ENCODE measurements at regions not wholly inside any gene's neighbourhood (a gene's known extent, or its start where the extent isn't known, plus 50 kb on each side); places are given as distances from the start of the nearest gene placed in this dataset.
"Not testable (repeated sequence)": the region's sequence is repeated elsewhere in the genome, so short reads cannot be mapped to it uniquely, and the experiment has no call there.

DNA sequence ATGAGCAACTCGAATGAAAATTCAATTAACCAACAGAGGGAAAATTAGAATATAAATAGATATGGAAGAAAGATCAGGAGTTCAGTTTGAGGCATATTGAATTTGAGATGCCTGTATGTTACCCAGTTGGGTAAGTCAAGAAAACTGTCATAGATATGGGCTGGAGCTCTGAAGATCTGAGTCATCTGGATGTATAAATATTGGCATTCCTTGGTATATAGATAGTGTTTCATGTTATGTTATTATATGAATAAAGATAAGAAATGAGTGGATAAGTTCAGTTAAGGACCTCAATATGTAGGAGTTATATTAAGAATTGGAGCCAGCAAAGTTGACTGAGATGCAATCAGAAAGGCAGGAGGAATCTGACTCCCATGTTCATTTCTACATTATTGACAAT lies 543.6 kb upstream of the SMIM31 start:
- DNase-seq (ENCODE audit: low spot score), result no peak

DNA sequence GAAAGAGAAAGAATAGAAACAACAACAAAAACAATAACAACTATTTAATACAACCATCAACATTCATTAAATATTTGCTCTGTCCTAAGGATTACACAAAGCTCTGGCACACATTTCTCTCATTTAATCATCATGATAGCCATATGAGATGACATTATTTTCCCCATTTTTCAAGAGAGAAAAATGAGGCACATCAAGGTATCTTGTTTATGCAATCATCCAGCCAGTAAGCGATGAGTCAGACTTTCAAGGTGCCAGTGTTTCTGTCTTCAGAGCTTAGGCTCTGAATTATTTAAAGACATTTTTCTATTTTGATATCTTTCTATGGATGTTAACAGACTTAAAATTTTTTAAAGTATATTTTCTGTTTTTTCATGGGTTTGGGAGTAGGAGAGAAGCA lies 541.8 kb upstream of the SMIM31 start:
- DNase-seq (ENCODE audit: low spot score), result no peak

DNA sequence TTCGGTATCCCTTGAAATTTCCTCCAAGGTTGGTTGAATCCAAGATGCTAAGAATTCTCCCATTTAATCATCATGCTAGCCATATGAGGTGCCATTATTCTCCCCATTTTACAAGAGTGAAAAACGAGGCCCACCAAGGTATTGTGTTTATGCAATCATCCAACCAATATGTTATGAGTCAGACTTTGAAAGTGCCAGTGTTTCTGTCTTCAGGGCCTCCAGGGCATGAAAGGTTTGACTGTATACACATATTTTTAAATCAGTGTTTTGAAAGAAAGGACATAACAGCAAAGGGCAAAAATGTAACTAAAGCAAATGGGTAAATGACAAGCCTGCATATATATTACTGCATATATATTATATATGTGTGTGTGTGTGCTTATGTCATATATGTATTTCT lies 541.2 kb upstream of the SMIM31 start:
- no peak for DNase-seq (ENCODE audit: low spot score)

DNA sequence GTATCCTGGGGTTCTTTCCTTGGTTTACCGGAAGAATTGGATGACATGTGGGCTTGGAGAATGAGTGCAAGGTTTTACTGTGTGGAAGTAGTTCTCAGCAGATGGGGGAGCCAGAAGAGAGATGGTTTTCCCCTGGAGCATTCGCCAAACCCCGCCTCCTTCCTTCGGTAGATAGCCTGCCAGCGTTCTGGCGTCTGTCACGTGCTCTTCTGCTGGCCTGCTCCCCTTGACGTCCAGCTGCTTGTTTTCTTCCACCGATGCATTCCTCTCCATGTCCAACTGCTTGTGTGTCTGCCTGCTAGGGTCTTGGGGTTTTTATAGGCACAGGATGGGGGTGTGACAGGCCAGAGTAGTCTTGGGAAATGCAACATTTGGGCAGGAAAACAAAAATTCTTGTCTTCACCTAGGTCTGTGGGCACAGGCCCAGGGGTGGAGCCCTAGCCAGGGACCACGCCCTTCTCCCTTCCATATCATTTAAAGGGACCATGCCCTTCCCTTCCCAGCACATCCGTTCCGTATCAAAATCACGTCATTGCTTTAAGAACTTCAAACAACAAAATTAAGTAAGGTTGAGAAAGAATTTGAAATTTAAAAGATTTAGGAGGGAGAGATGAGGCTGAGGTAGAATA lies 538.7 kb upstream of the SMIM31 start:
- no peak for DNase-seq (ENCODE audit: low spot score)

DNA sequence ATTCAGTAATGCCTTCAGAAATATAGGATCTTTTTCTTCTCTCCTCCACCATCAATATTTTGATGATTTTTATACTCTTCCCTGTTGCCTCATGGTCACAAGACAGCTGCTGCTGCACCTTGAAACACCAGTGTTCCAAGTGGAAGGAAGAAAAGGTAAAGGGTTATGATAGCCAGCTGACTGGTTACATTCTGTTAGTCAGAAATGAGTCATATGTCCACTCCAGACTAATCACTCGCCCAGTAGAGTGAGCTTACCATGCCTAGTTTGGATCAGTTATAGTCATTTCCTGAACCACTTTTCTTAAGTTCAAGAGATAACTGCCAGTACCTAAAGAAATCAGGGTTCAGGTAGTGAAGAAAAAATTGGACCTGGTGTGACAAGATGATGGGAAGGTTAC lies 532.3 kb upstream of the SMIM31 start:
- no peak for DNase-seq (ENCODE audit: low spot score)

DNA sequence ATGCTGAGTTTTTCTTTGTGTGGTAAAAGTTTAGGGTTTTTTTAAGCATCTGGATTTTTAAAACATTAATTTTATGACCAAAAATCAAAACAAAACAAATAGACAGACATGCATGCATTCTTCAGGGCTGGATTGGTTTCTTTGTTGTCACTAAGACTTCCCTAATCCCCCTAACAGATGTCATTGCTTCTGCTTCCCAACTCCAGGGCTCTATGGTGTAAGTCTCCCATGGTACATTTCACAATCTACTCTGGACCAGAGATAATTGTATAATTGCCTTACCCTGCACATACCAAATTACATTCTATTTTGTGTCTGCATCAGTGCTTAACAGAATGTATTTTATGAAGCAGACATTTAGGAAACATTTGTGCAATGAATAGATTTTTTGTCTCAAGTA lies 529.1 kb upstream of the SMIM31 start:
- no peak for DNase-seq (ENCODE audit: low spot score)

DNA sequence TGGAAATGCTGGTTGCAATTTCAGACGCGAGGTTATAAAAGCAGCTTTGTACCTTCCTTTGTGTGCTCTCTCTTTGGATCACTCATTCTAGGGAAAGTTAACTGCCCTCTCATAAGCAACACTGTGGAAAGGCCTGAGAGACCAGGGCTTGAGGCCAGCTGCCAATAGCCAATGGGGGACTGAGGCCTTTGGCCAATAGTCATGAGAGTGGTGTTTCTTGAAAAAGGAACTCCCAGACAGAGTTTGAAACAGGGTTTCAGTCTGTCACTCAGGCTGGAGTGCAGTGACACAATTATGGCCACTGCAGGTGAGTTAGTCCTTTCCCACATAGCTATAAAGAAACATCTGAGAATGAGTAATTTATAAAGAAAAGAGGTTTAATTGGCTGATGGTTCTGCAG lies 524.7 kb upstream of the SMIM31 start:
- DNase-seq (ENCODE audit: low spot score), result no peak

DNA sequence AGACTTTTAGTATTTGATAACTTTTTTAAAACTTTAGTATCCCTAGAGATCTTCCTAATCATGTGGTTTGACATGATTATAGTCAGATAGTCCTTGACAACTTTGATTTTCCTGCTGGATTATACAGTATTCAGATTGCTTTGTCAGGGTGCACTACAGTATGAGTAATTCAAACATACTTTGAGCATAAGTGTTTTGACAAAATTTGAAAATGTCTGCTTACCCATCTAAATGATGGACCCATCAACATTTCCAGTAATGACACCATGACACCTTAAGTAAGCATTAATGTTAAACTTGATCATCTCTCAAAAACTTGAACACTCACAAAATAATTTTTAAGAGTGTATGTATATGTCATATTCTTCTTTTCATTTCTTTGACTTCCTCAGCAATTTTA lies 514.5 kb upstream of the SMIM31 start:
- no peak for DNase-seq (ENCODE audit: low spot score)

DNA sequence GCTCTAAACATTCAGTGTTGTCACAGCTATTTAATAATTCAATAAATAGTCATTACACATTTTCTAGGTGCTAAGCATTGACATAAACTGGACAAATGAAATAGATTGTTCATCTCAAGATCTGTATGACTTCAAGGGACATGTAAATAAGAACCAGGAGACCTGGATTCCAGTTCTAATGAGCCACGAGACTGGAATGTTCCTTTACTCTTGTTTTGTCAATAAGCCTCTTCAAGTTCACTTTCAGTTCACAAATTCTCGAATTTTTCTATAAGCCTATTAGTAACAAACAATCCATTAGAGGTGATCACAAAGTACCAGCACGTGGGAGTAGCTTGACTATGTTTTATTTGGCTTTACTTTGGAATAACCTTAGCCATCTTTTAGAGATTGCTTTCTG lies 514.0 kb upstream of the SMIM31 start:
- no peak for DNase-seq (ENCODE audit: low spot score)

DNA sequence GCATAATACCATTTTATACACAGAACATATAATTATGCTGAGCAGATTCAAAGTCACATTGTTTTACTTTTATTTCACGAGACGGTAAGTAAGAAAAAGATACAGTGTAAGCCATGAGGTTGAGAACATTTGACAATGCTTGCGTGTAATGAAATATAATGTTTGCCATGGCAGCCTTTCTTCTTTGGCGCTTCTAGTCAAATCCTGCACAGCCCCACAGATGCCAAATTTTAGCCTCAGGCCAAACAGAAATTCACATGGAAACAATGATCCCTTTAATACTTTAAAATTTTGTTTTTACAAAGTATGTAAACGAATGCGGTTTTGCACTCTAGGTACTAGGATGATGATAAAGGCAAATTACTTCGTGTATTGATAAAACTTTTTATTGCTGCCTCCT lies 502.7 kb upstream of the SMIM31 start:
- DNase-seq (ENCODE audit: low spot score), result peak; percentile 48

DNA sequence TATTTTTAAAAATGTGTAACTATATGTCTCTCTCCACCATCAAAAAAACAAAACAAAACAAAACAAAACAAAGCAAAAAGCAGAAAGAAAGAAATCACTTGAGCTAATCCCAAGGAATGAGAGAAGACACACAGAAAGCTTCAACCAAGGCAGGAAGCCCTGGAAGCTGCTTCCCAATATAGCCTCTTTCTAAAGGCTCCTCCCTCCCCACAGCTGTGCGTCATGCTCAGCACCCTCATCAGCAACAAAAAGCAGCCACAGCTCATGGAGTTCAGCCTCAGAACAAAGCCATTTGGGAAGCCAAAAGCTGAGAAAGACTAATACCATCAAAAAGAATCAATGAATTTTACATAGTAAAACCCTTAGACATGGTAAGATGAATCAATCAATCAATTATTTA lies 501.6 kb upstream of the SMIM31 start:
- no peak for DNase-seq (ENCODE audit: low spot score)

DNA sequence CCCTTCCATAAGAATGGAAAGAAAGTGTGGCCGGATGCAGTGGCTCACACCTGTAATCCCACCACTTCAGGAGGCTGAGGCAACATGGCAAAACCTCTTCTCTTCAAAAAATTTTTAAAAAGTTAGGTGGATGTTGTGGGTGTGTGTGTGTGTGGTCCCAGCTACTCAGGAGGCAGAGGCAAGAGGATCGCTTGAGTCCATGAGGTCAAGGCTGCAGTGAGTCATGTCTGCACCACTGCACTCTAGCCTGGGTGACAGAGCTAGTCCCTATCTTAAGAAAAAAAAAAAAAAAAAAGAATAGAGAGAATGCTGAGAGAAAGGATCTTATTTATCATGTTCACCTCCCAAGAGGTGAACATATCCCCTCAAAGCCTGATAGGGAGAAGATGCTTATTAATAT lies 492.1 kb upstream of the SMIM31 start:
- DNase-seq (ENCODE audit: low spot score), result no peak

DNA sequence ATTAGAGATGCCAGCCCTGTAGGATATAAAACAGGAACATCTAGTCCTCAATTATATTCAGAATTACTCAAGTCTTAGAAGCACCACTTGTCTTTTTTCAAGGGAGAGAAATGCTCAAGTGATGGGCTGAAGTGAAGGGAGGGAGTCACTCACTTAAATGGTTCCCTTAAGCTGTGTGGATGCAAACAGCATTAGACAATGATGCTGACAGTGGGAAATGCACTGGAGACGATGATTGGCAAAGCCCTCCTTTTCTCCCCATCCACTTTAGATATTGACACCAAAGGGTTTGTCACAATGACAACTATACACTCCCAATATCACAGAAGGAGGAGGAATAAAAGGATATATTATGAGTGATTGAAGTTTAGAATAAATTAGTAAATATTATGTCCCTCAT lies 491.4 kb upstream of the SMIM31 start:
- not testable (repeated sequence) for DNase-seq (ENCODE audit: low spot score)

DNA sequence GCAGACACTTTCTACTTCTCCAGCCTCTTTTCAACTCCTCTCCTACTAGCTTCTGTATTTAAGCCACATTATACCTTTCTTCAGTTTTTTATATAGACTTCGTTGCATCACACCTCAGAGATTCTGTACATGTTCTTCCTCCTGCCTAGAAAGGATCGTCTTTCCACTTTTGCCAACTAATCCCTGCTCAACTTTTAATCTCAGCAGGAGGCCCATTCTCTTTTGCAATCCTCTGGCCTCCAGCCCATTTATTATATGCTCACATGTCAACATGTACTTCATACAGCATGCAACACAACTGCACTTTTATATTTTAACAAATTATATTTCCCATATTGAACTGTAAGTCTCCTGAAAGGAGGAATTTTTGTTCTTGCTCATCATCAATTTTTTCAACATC lies 476.5 kb upstream of the SMIM31 start:
- DNase-seq (ENCODE audit: low spot score), result not testable (repeated sequence)

DNA sequence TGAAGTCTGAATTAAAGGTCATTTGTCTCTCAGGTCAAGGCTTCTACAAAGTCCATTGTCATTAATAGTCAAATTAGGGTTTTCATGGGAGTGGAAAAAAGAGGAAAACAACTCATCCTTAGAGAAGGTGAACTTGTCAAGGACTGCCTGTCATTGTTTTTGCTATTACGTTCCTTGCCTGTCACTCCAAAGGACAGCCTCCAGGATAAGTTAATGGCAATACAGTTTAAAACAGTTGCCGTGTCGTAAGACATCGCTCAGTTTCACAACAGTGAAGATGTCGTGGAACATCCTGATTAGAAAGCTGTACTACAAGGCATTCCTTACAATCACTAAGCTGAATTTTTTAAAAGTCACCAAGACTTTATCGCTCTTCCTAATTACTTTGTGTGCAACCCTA lies 466.8 kb upstream of the SMIM31 start:
- no peak for DNase-seq (ENCODE audit: low spot score)

DNA sequence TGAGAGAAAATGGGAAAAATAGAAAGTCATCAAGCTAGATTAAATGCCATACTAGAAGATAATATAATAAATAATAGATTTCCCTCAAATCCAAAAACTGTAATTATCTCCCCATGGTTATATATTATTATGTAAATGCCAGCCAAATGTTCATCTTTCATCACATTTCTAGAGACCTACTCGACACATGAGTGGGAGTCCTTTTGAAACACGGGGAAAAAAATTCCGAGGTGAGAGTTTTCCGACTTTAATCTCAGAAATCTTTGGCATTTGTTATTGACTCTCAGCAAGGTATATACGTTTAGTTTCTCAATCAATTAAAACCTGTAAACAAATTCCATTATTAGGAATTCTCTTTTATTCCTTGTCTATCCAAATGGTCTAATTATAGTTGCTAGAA lies 465.4 kb upstream of the SMIM31 start:
- no peak for DNase-seq (ENCODE audit: low spot score)

DNA sequence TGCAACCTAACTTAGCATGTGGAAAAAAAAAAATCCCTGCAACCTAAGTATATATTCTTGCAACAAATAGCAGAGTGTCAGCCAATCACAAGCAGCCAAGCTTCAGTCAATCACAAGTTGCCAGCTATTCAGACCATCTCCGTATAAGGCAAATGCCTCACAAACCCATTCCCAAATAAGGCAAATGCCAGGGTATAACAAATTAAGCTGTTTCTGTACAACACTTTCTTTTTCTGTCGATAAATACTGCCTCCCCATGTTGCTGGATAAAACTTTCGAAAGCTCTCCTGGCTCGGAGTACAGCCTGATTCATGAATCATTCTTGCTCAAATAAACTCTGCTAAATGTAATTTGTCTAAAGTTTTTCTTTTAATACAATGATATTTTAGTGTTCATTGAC lies 460.7 kb upstream of the SMIM31 start:
- DNase-seq (ENCODE audit: low spot score), result no peak

DNA sequence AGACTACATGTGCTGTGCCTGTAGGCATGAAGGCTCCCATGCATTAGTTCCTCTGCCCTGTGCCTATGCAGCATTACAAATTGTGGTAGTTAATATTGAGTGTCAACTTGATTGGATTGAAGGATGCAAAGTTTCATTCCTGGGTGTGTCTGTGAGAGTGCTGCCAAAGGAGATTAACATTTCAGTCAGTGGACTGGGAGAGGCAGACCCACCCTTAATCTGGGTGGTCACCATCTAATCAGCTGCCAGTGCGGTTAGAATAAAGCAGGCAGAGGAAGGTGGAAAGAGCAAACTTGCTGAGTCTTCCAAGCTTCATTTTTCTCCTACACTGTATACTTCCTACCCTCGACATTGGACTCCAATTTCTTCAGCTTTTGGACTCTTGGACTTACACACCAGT lies 460.2 kb upstream of the SMIM31 start:
- DNase-seq (ENCODE audit: low spot score), result no peak

DNA sequence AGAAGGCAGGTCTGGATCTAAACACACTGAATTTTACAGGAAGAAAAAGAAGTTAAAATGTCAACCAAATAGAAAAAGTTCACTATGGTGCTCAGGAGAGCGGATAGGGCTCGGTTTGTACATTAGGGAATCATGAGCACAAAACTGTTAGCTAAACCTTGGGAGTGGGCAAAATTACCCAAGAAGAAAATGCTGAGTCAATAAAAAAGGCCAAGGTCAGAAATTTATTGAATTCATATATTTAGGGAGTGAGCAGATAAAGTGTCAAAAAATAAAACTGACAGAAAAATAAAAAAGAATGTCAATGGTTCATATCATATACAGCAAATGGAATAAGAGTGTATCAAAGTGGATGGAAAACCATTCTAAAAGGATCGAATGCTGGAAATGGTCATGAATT lies 452.5 kb upstream of the SMIM31 start:
- no peak for DNase-seq (ENCODE audit: low spot score)

DNA sequence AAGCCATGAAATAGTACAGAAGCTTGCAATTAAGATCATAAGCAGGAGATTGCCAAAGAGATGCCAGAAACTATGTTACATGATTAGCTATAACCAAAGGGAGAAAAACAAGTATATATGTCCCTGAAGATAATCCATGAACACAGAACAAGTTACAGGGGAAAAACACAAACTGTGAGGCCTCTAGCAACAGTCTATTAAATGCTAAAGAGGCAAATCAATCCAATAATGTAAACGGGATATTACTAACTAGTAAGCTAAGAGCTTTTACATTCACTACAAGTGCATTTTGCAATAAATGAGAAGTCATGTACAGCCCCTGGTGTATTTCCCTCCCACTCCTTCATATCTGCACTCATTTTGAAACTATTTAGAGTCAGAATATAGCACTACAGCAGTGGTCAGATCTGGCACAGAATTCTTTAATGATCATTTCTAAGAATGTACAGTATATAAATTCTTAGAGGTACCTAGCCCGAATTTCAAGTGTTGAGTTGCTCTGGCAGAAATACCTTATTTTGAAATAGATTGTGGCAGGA lies 449.8 kb upstream of the SMIM31 start:
- no peak for DNase-seq (ENCODE audit: low spot score)

DNA sequence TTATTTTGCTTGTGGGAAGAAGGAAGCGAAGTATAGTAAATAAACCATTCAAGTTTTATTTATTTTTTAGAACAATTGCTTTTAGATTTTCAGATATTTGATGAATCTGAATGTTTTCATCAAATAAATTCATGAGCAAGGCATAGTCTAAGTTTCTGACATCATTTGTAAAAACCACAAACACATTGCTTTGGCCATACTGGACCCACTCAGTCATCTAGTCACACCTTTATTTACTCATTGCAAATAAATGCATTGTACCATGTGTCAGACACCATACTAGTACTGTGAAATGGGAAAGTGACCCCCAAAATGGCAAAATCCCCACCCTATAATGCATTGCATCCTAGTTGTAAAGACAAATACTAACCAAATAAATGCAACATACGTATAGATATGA lies 449.1 kb upstream of the SMIM31 start:
- no peak for DNase-seq (ENCODE audit: low spot score)

DNA sequence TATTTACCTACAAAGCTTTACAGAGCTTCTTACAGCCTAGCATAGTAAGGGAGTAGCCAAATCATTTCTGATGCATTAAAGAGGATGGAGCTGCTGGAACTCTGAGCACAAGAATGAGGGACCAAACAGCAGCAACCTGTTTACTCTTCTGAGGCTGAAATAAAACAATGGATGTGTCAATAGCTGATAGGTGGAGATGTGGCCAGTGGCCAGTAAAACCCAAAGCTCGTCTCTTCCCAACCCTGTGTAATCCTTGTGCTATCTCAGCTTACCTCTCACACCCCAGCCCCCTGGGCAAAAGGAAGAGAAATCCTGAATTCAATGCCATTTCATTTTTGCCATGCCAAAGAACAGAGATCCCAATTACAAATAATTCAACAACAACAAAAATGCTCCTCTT lies 446.7 kb upstream of the SMIM31 start:
- DNase-seq (ENCODE audit: low spot score), result no peak

DNA sequence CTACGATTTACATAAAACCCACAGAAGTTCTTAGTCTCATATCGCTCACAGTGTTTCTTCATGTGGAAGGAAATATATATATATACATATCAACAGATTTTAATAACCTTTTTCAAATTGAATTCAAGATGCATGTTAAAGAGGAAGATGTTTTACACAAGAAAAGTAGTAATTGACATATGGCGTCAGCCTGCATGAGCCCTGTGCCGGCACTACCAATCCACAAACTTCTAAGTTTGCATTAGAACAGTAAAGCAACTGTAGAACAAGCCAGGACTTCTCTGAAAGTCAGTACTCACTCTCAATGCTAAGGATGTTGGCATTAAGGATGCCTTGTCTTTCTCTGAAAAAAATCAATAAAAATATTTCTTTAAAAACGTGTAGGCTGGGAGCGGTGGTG lies 441.3 kb upstream of the SMIM31 start:
- DNase-seq (ENCODE audit: low spot score), result no peak

DNA sequence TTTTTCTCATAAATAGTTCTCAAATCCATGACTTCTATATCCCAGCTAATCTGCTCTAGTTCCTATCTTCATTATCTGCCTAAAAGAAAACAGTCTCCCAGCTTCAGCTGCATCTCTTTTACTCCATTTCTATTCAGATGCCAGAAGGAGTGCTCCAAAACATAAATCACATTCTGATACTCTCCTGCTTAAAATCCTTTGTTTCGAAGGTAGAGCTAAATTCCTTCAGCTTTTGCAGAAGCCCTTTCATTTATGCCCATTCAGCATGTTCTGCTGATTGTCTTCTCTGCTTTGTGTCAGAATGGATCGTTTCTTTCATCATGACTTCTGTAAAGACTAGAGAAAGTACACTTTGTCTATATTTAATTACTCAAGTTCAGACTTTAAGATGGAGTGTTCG lies 440.1 kb upstream of the SMIM31 start:
- no peak for DNase-seq (ENCODE audit: low spot score)

DNA sequence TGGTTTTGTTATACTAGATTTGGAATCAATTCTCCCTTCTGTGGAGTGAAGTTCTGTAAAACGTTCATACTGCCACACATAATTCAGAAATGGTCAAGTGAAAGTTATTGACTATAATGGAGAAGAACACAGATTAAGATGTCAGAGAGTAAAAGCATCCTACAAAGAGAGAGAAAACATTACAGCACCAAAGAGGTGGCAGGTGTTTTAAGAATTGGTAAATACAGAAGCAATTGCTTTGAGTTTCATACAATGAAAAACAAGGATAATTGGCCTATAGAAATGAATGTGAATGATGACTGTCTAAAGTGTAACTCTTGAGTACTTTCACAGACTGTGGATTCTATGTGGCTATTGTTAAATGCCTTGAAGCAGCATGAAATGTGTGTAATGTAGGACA lies 435.6 kb upstream of the SMIM31 start:
- no peak for DNase-seq (ENCODE audit: low spot score)
